Fibroblast of pulmonary artery (primary cell): ENCODE measurements at regions not wholly inside any gene's neighbourhood (a gene's known extent, or its start where the extent isn't known, plus 50 kb on each side); places are given as distances from the start of the nearest gene placed in this dataset.
A peak's percentile ranks its signal among the peaks of the same experiment; 100 is the strongest.

ENCODE experiments used
- DNase-seq: peaks from one replicate; pipeline ENCODE4 v3.0.0-alpha.2; 2010; ENCODE audit warnings: low read depth
- H3K4me3 ChIP-seq: replicated peaks from 2 replicates; pipeline ENCODE4 v1.5.1; 2011; ENCODE audit warnings: low read depth, mild to moderate bottlenecking, control low read depth, low read length, moderate library complexity
- TF ChIP-seq, protein P1 (sequence below): IDR thresholded peaks from 2 replicates; pipeline ENCODE4 v1.5.1; 2011; ENCODE audit warnings: mild to moderate bottlenecking, control low read depth, low read length, inconsistent platforms; ENCODE audit errors: missing control alignments

DNA sequence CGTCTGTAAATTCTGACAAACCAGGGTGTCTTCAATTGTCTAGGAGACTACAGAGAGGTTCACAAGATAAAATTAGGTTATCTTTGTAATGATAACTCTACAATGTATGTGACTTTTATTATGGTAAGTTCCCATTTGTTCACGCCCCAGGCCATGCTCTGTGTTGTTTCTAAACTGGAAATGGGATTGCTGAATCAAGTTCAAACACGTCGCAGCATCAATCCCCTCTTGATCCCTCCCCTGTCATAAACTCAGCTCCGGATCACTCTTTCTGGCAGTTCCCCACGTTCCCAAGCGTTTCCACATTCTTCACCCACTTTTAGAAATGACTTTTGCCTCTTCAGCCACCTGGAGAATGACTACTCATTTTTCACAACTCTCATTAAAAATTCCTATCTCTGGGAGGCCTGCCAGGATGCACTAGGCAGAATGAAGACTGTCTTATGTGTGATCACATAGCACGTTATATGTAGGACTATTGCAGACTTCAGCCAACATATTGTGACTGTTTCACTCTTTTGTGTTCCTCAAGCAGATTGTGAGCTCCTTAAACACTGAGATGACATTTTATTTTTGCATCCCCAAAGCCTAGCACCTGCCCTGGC lies 1124.2 kb upstream of the WWC1 start:
- TF ChIP-seq, protein P1, sequence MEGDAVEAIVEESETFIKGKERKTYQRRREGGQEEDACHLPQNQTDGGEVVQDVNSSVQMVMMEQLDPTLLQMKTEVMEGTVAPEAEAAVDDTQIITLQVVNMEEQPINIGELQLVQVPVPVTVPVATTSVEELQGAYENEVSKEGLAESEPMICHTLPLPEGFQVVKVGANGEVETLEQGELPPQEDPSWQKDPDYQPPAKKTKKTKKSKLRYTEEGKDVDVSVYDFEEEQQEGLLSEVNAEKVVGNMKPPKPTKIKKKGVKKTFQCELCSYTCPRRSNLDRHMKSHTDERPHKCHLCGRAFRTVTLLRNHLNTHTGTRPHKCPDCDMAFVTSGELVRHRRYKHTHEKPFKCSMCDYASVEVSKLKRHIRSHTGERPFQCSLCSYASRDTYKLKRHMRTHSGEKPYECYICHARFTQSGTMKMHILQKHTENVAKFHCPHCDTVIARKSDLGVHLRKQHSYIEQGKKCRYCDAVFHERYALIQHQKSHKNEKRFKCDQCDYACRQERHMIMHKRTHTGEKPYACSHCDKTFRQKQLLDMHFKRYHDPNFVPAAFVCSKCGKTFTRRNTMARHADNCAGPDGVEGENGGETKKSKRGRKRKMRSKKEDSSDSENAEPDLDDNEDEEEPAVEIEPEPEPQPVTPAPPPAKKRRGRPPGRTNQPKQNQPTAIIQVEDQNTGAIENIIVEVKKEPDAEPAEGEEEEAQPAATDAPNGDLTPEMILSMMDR, result no peak
- no peak for DNase-seq
- H3K4me3 ChIP-seq, result no peak overlapping the region

DNA sequence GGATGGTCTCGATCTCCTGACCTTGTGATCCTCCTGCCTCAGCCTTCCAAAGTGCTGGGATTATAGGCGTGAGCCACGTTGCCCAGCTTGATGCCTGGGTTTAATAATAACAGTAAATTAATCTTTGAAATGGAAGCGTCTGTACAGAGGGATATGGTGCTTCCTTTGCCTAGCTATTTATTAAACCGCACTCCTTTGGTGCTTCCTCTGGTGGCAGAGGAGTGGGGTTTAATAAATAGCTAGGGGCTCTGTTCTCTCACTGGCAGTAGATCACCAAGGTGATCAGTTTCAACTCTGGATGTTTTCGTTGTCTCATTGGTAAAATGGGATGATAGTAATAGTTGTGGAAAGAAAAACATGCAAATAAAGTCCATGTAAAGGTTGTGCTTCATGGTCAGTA lies 1122.5 kb upstream of the WWC1 start:
- no peak for DNase-seq
- no peak overlapping the region for H3K4me3 ChIP-seq
- TF ChIP-seq, protein P1, result no peak

DNA sequence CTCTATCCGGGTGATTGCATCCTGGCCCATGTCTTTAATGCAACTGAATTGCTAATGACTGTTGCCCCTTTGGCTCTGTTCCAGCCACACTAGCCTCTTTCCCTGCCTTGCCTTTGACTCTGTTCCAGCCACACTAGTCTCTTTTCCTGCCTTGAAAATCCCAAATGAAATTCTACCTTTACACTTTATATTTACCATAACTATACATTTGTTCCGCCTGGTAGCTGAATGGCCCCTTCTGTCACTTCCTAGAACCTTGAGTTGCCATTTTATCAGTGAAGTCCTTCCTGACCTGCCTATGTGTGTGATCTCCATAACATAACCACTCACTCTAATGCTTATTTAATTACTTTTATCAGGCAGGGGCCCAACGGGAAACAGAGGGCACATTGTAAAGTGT lies 1120.4 kb upstream of the WWC1 start:
- no peak for DNase-seq
- TF ChIP-seq, protein P1, result no peak

DNA sequence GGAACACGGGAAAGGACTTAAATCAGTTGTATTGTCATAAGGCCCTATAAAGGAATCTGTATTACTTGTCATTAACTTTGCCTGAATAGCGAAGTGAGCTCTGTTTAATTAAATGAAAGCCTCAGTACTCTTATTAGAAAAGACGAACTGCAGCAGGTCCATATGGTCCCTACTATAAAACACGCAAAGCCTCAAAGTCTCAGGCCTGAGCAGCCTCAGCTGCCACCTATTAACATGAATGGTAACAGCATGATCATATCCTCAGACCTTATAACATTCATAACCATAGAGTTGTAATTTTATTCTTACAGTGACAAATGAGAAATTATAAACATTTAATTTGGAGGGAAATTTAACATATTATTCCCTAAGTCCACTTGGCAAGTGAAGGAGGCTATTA lies 1113.7 kb upstream of the WWC1 start:
- no peak overlapping the region for H3K4me3 ChIP-seq
- TF ChIP-seq, protein P1, result no peak
- DNase-seq, result no peak

More for the DNA sequence above, 1120.4 kb upstream of the WWC1 start:
- H3K4me3 ChIP-seq, result no peak overlapping the region

DNA sequence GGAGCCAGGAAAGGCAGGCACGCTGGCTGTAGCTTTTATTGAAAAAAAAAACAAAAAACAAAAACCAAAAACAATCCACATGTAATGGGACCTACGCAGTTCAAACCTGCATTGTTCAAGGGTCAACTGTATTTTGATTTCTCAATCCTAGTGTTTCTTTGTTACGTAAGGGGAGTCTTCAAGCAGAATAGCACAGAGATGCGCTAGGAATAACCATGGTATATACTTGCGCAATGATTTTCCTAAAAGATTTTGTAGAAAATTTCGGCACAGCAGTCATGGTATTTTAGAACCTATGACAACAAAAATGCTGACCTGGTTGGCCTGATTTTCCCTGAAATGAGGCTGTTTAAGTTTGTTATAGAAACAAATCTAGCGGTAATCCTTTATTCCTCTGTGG lies 1110.5 kb upstream of the WWC1 start:
- no peak overlapping the region for H3K4me3 ChIP-seq
- TF ChIP-seq, protein P1, result no peak
- DNase-seq, result no peak

DNA sequence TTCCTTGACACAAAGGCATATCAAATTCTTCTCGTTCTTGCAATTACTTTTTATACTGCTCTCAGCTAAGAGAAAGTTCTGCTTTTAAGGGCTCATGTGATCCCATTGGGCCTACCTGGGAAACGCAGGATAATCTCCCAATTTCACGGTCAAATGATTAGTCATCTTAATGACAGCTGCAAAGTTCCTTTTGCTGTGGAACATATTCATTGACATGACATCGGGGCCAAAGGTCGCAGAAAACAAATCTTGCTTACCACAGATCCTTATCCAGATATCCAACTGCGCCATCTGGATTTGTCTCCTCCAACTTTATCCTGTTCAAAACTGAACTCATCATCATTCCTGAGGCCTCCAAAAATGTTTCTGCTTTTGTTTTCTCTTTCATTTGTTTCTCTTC lies 1085.6 kb upstream of the WWC1 start:
- TF ChIP-seq, protein P1, result no peak
- H3K4me3 ChIP-seq, result no peak overlapping the region
- no peak for DNase-seq

DNA sequence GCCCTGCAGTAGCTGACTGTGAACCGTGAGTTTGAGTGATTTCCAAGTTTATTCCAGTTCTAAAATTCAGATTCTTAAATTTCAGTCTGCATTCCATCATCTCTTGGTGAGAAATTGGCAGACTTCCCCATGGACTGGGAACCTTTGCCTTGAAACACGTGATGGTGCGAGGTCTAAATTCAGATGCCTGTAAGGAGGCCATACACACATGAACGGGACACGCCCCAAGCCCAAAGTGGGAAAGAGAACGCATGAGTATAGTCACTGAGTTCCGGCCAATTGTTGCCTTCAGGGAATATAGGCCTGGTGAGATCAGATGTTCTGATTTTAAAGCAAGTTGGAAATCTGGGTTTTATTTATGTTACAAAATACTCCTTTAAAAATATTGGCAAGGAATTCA lies 1084.4 kb upstream of the WWC1 start:
- TF ChIP-seq, protein P1, result no peak
- DNase-seq, result peak; percentile 11
- no peak overlapping the region for H3K4me3 ChIP-seq
